ENCODE measurements at regions not wholly inside any gene's neighbourhood (a gene's known extent, or its start where the extent isn't known, plus 50 kb on each side); places are given as distances from the start of the nearest gene placed in this dataset.
A peak's percentile ranks its signal among the peaks of the same experiment; 100 is the strongest.

DNA sequence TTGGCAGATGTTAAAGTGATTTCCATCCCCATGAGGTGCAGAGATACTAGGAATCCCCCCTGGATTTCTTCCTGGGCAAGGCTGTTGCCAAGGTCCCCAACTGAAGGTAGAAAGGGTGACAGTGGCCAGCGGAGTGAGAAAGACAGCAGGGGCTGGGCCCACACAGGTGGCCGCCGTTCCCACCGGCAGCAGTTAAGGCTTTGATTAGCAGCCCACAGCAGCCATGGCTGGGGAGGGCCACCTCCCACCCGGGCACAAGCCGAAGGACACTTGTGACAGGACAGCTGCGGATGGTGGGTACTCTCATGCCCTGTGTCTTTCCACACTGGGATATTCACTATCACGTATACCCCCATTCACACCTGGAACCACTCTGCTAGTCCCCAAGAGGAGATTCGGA, 63.9 kb upstream of the CDYL start:
- Histone ChIP-seq H2AFZ (ENCODE audit: low read depth, low read length) (no peak overlapping the region), H3K4ac (ENCODE audit: low read depth in 1 of 2, low read length in 2 of 2) (no peak overlapping the region), H3K27ac (ENCODE audit: low read length, poor library complexity, severe bottlenecking) (no peak overlapping the region), H3K27me3 (ENCODE audit: control insufficient read depth in 1 of 2, insufficient read depth in 1 of 2, low read length in 2 of 2) (peaks cover 3 to 4% of the 10 kb centered on the region in 2 experiments), H2BK120ac (ENCODE audit: low read depth, low read length) (no peak overlapping the region), H3K4me1 (ENCODE audit: control insufficient read depth, insufficient read depth, low read depth, low read length) (no peaks in the 10 kb centered on the region), H2BK12ac (ENCODE audit: low read length in 2 of 2) (peak overlapping the region in 1 of 2 experiments; percentile 2), H3K4me2 (ENCODE audit: low read length, poor library complexity, severe bottlenecking) (no peak overlapping the region), H3K23ac (ENCODE audit: low read length in 2 of 2) (no peak overlapping the region), H4K91ac (ENCODE audit: low read length) (no peak overlapping the region), H4K8ac (ENCODE audit: low read length) (no peak overlapping the region), H3K9me3 (ENCODE audit: control insufficient read depth, low read length) (peaks cover 9% of the 10 kb centered on the region), H2AK5ac (ENCODE audit: low read length, severe bottlenecking) (no peak overlapping the region), H3K9ac (ENCODE audit: low read length) (no peak overlapping the region), H3K79me1 (replicated peaks; ENCODE audit: low read length, poor library complexity, severe bottlenecking) (no peaks in the 10 kb centered on the region), H3K14ac (ENCODE audit: low read length in 2 of 2) (no peak overlapping the region), H2BK15ac (ENCODE audit: low read depth, poor library complexity, severe bottlenecking) (no peak overlapping the region), H3K18ac (ENCODE audit: low read depth in 1 of 2, low read length in 2 of 2) (no peak overlapping the region), H3K36me3 (ENCODE audit: control insufficient read depth in 1 of 2, insufficient read depth in 2 of 2, low read depth in 1 of 2, low read length in 2 of 2) (no peaks in the 10 kb centered on the region), H3K4me3 (ENCODE audit: insufficient read depth in 1 of 2, low read depth in 1 of 2, low read length in 2 of 2) (no peak overlapping the region), H2BK5ac (ENCODE audit: low read depth, low read length, poor library complexity, severe bottlenecking) (no peak overlapping the region)
- no peak for DNase-seq
- 96% methylated on average over 9 of the region's 9 CpGs for WGBS

- Histone ChIP-seq H2BK15ac (ENCODE audit: low read depth, poor library complexity, severe bottlenecking) (no peak overlapping the region), H3K18ac (ENCODE audit: low read depth in 1 of 2, low read length in 2 of 2) (no peak overlapping the region), H3K27me3 (ENCODE audit: control insufficient read depth in 1 of 2, insufficient read depth in 1 of 2, low read length in 2 of 2) (peaks cover 3 to 4% of the 10 kb centered on the region in 2 experiments), H3K36me3 (ENCODE audit: control insufficient read depth in 1 of 2, insufficient read depth in 2 of 2, low read depth in 1 of 2, low read length in 2 of 2) (no peaks in the 10 kb centered on the region), H3K4me2 (ENCODE audit: low read length, poor library complexity, severe bottlenecking) (no peak overlapping the region), H3K27ac (ENCODE audit: low read length, poor library complexity, severe bottlenecking) (no peak overlapping the region), H4K91ac (ENCODE audit: low read length) (no peak overlapping the region), H2AFZ (ENCODE audit: low read depth, low read length) (no peak overlapping the region), H3K4me1 (ENCODE audit: control insufficient read depth, insufficient read depth, low read depth, low read length) (no peaks in the 10 kb centered on the region), H2BK5ac (ENCODE audit: low read depth, low read length, poor library complexity, severe bottlenecking) (no peak overlapping the region), H3K4me3 (ENCODE audit: insufficient read depth in 1 of 2, low read depth in 1 of 2, low read length in 2 of 2) (no peak overlapping the region), H4K8ac (ENCODE audit: low read length) (no peak overlapping the region), H2BK120ac (ENCODE audit: low read depth, low read length) (no peak overlapping the region), H2AK5ac (ENCODE audit: low read length, severe bottlenecking) (no peak overlapping the region), H3K9me3 (ENCODE audit: control insufficient read depth, low read length) (peaks cover 14% of the 10 kb centered on the region), H3K9ac (ENCODE audit: low read length) (no peak overlapping the region), H3K14ac (ENCODE audit: low read length in 2 of 2) (no peak overlapping the region), H3K23ac (ENCODE audit: low read length in 2 of 2) (no peak overlapping the region), H3K4ac (ENCODE audit: low read depth in 1 of 2, low read length in 2 of 2) (no peak overlapping the region), H2BK12ac (ENCODE audit: low read length in 2 of 2) (no peak overlapping the region), H3K79me1 (replicated peaks; ENCODE audit: low read length, poor library complexity, severe bottlenecking) (no peaks in the 10 kb centered on the region)
- no peak for DNase-seq
- WGBS, result 93% methylated on average over 3 of the region's 3 CpGs
Measured at GRCh38 chr6:4707011-4707410, 69.2 kb upstream of the CDYL start.

DNA sequence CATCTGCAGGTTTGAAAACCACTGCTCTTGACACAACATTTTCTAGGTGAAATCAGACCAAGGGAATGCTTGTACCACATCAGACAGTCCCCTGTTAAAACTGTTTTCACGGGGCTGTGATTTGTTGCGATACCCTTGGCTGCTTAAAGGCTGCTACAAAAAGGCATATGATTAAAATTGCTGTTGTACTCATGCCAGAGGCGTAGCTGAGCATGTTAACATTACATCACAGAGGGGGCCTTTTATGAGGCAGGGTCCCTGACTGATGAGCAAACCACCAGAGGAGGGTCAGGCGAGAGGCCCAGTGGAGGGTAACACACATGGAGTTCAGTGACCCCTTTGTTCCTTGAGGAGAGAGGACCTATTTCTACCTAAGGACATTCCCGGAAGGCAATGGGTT, 70.4 kb upstream of the CDYL start:
- Histone ChIP-seq H3K4ac (ENCODE audit: low read depth in 1 of 2, low read length in 2 of 2) (peak overlapping the region in 1 of 2 experiments; percentile 81), H2BK120ac (ENCODE audit: low read depth, low read length) (no peak overlapping the region), H3K27me3 (ENCODE audit: control insufficient read depth in 1 of 2, insufficient read depth in 1 of 2, low read length in 2 of 2) (peaks cover 0 to 3% of the 10 kb centered on the region in 2 experiments), H4K91ac (ENCODE audit: low read length) (peak overlapping the region; percentile 27), H2AFZ (ENCODE audit: low read depth, low read length) (no peak overlapping the region), H3K18ac (ENCODE audit: low read depth in 1 of 2, low read length in 2 of 2) (no peak overlapping the region), H3K9ac (ENCODE audit: low read length) (no peak overlapping the region), H2BK15ac (ENCODE audit: low read depth, poor library complexity, severe bottlenecking) (no peak overlapping the region), H2BK5ac (ENCODE audit: low read depth, low read length, poor library complexity, severe bottlenecking) (no peak overlapping the region), H3K4me3 (ENCODE audit: insufficient read depth in 1 of 2, low read depth in 1 of 2, low read length in 2 of 2) (no peak overlapping the region), H4K8ac (ENCODE audit: low read length) (no peak overlapping the region), H3K4me1 (ENCODE audit: control insufficient read depth, insufficient read depth, low read depth, low read length) (no peaks in the 10 kb centered on the region), H3K36me3 (ENCODE audit: control insufficient read depth in 1 of 2, insufficient read depth in 2 of 2, low read depth in 1 of 2, low read length in 2 of 2) (no peaks in the 10 kb centered on the region), H3K14ac (ENCODE audit: low read length in 2 of 2) (no peak overlapping the region), H3K27ac (ENCODE audit: low read length, poor library complexity, severe bottlenecking) (no peak overlapping the region), H2BK12ac (ENCODE audit: low read length in 2 of 2) (no peak overlapping the region), H3K4me2 (ENCODE audit: low read length, poor library complexity, severe bottlenecking) (no peak overlapping the region), H2AK5ac (ENCODE audit: low read length, severe bottlenecking) (no peak overlapping the region), H3K79me1 (replicated peaks; ENCODE audit: low read length, poor library complexity, severe bottlenecking) (no peaks in the 10 kb centered on the region), H3K9me3 (ENCODE audit: control insufficient read depth, low read length) (peaks cover 14% of the 10 kb centered on the region), H3K23ac (ENCODE audit: low read length in 2 of 2) (no peak overlapping the region)
- 93% methylated on average over 5 of the region's 5 CpGs for WGBS
- DNase-seq, result no peak

DNA sequence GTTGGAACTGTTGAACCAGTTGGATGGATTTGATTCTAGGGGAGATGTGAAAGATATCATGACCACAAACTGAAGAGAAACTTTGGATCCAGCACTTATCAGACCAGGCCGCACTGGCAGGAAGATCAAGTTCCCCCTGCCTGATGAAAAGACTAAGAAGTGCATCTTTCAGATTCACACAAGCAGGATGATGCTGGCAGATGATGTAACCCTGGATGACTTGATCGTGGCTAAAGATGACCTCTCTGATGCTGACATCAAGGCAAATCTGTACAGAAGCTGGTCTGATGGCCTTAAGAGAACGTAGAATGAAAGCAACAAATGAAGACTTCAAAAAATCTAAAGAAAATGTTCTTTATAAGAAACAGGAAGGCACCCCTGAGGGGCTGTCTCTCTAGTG, 72.8 kb upstream of the CDYL start:
- Histone ChIP-seq H2AK5ac (ENCODE audit: low read length, severe bottlenecking) (no peak overlapping the region), H3K27me3 (ENCODE audit: control insufficient read depth in 1 of 2, insufficient read depth in 1 of 2, low read length in 2 of 2) (no peaks in the 10 kb centered on the region), H3K23ac (ENCODE audit: low read length in 2 of 2) (no peak overlapping the region), H3K79me1 (replicated peaks; ENCODE audit: low read length, poor library complexity, severe bottlenecking) (no peaks in the 10 kb centered on the region), H2BK120ac (ENCODE audit: low read depth, low read length) (no peak overlapping the region), H3K9me3 (ENCODE audit: control insufficient read depth, low read length) (peaks cover 14% of the 10 kb centered on the region), H4K91ac (ENCODE audit: low read length) (no peak overlapping the region), H3K36me3 (ENCODE audit: control insufficient read depth in 1 of 2, insufficient read depth in 2 of 2, low read depth in 1 of 2, low read length in 2 of 2) (no peaks in the 10 kb centered on the region), H4K8ac (ENCODE audit: low read length) (no peak overlapping the region), H3K4me1 (ENCODE audit: control insufficient read depth, insufficient read depth, low read depth, low read length) (no peaks in the 10 kb centered on the region), H3K9ac (ENCODE audit: low read length) (no peak overlapping the region), H3K4ac (ENCODE audit: low read depth in 1 of 2, low read length in 2 of 2) (no peak overlapping the region), H3K27ac (ENCODE audit: low read length, poor library complexity, severe bottlenecking) (no peak overlapping the region), H3K4me3 (ENCODE audit: insufficient read depth in 1 of 2, low read depth in 1 of 2, low read length in 2 of 2) (no peak overlapping the region), H3K18ac (ENCODE audit: low read depth in 1 of 2, low read length in 2 of 2) (no peak overlapping the region), H2BK15ac (ENCODE audit: low read depth, poor library complexity, severe bottlenecking) (no peak overlapping the region), H2AFZ (ENCODE audit: low read depth, low read length) (no peak overlapping the region), H2BK12ac (ENCODE audit: low read length in 2 of 2) (no peak overlapping the region), H2BK5ac (ENCODE audit: low read depth, low read length, poor library complexity, severe bottlenecking) (no peak overlapping the region), H3K4me2 (ENCODE audit: low read length, poor library complexity, severe bottlenecking) (no peak overlapping the region), H3K14ac (ENCODE audit: low read length in 2 of 2) (no peak overlapping the region)
- DNase-seq, result peak; percentile 13
- 100% methylated on average over 2 of the region's 3 CpGs for WGBS

Measured in mesenchymal stem cell (in vitro differentiated cells and primary cell).